AG08395 (cell line): ENCODE measurements at regions not wholly inside any gene's neighbourhood (a gene's known extent, or its start where the extent isn't known, plus 50 kb on each side); places are given as distances from the start of the nearest gene placed in this dataset.
A peak's percentile ranks its signal among the peaks of the same experiment; 100 is the strongest.
"Not testable (repeated sequence)": the region's sequence is repeated elsewhere in the genome, so short reads cannot be mapped to it uniquely, and the experiment has no call there.

Experiments used
- DNase-seq: peaks from one replicate; pipeline ENCODE4 v3.0.0; 2012; ENCODE audit warnings: mixed read lengths, low spot score

DNA sequence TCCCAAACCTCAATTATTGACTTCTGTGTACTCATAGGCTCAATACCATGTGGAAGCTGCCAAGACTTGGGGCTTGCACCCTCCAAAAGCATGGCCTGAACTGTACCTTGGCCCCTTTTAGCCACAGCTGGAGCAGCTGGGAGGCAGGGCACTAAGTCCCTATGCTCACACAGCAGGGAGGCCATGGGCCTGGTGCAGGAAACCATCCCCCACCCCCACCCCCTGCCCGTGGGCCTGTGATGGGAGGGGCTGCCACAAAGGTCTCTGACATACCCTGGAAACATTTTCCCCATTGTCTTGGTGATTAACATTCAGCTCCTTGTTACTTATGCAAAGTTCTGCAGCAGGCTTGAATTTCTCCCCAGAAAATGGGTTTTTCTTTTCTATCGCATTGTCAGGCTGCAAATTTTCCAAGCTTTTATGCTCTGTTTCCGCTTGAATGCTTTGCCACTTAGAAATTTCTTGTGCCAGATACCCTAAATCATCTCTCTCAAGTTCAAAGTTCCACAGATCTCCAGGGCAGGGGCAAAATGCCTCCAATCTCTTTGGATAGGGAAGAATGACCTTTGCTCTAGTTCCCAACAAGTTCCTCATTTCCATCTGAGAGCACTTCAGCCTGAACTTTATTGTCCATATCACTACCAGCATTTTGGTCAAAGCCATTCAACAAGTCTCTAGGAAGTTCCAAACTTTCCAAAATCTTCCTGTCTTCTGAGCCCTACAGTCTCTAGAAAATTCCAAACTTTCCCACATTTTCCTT, 141.8 kb downstream of the AHR start:
- DNase-seq = not testable (repeated sequence)

DNA sequence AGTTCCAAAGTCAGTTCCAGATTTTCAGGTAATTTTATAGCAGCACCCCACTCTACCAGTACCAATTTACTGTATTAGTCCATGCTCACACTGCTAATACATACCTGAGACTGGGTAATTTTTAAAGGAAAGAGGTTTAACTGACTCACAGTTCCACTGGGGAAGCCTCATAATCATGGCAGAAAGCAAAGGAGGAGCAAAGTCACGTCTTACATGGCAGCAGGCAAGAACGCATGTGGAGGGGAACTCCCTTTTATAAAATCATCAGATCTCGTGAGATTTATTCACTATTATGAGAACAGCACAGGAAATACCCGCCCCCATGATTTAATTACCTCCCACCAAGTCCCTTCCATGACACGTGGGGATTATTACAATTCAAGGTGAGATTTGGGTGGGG, 142.4 kb downstream of the AHR start:
- DNase-seq = no peak

DNA sequence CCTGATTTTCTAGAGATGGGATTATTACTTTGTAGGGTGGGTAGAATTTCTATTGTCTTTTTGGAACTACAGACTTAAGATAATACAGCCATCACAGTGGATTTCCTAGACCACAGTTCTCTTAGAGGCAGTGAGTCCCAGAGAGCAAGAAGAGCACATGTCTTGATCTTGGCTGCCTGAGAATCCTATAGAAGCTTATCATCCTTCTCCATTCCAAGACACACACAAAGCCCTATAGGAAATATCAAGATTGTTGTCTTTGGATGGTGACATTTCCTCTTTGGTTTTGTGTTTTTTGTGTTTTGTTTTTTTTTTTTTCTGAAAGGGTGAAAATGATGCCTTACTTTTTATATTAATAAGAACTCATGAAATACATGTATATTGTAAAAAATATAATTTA, 143.1 kb downstream of the AHR start:
- DNase-seq = no peak

DNA sequence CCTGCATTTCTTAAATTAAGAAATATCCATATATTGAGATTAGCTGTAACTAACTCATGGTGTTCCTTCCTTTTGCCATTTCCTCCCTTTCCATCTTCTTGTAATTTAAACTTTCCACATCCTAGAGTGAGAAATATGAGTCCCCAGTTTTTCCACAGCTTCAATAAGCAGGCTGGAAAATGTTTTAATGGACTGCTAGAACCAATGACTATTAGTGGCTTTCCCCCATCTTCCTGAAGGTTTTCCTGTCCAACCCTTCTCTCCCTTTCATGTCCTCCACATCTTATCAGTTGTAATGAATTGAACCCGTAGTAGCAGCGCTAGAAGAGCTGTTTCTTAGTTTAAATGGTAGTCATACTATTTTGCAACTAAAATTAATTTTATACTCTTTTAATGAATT, 145.7 kb downstream of the AHR start:
- DNase-seq = no peak

DNA sequence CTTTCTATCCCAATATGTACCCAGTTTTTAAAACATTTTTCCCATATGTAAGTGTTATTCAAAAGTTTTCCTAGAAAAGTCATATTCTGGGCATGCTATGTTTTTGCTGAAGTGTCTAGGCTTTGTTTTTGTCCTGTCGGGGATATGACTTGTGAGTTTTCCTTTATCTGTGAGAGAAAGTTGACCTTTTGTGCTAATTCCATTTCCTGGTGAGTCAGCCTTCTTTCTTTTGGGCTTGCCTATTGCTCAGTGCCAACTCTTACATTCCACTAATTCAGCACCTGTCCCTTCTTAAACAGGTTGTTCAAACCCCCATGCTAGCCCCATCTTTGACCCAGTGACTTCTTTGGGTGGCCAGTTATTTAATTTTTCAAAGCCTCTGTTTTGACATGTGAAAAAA, 146.2 kb downstream of the AHR start:
- no peak for DNase-seq

DNA sequence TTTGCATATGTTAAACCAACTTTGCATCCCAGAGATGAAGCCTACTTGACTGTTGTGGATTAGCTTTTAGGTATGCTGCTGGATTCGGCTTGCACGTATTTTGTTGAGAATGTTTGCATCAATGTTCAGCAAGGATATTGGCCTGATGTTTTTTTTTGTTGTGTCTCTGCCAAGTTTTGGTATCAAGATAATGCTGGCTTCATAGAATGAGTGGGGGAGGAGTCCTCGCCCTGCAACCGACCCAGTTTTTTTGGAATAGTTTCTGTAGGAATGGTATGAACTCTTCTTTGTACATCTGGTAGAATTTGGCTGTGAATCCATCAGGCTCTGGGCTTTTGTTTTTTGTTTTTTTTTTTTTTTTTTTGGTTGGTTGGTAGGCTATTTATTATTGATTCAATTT, 147.9 kb downstream of the AHR start:
- no peak for DNase-seq

DNA sequence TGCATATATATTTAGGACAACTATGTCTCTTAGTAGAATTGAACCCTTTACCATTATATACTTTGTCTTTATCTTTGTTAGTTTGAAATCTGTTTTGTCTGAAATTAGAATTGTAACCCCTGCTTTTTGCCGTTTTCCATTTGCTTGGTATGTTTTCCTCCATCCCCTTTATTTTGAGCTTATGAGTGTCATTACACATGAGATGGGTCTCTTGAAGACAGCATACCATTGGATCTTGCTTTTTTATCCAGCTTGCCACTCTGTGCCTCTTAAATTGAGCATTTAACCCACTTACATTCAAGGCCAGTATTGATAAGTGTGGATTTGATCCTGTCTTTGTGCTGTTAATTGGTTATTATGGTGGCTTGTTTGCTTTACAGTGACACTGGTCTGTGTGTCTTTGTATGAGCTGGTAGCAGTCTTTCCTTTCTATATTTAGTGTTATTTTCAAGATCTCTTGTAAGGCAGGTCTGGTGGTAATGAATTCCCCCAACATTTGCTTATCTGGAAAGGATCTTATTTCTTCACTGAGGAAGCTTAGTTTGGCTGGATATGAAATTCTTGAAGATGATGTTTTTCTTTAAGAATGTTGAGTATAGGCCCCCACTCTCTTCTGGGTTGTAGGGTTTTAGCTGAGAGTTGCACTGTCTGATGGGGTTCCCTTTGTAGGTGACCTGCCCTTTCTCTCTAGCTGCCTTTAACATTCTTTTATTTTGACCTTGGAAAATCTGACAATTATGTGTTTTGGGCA, 149.5 kb downstream of the AHR start:
- DNase-seq = no peak

DNA sequence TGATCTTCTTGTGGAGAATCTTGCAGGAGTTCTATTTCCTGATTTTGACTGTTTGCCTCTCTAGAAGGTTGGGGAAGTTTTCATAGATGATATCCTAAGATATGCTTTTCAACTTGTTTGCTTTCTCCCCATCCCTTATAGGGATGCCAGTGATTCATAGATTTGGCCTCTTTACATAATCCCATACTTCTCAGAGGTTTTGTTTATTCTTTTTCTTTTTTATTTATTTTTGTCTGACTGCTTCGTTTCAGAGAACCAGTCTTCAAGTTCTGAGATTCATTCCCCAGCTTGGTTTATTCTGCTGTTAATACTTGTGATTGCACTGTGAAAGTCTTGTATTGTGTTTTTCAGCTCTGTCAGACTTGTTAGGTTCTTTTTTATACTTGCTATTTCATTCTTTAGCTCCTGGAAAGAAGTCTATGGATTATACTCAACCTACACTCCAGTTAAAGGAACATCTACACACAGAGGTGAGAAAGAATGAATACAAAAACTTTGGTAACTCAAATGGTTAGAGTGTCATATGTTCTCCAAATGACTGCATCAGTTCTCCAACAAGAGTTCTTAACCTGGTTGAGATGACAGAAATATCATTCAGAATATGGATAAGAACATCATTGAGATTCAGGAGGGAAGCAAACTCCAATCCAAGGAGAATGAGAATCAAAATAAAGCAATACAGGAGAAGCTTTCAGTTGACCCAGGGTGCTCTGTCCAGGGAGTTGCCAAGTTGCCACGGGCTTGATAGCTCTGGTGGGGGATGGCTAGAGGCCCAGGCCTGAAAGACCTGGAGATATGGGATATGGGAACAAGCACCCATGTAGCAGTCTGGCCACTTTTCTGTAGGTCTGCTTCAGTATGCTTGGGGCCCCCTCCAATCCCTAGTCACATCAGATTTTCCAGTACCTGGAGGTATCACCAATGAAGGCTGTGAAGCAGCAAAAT, 150.3 kb downstream of the AHR start:
- DNase-seq = no peak

DNA sequence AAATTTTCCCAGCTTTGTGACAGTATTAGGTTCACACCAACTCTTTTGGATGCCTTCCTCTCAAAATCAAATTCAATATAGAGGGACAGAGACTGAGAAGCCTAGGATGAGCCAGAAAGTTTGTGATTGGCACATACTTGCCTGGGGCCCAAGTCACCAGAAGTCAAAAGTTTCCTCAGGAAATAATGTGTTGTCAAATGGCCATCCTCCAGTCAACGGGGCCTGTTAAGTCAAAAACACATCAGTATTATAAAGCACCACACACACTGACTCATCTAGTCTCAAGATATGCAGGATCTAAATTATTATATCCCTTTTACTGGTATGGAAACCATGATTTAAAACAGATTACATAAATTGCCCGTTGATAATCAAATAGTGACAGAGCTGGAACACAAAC, 158.1 kb downstream of the AHR start:
- peak; percentile 6 for DNase-seq

DNA sequence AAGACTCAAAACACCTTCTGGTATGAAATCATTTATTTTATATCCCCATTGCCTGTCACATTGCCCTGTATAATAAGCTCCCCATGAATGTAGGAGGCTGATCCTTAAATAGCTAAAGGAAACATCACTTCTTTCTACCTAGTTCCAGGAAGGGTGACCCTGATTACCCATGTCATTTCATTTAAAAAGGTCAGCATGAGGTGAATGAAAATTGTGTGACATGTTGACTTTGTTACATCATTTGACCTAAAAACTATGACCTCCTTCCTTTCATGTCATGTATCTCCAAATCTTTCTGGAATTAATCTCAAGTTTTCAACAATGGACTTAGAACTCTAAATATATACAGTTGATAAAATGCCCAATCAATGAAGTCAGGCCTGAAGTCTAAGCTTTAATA, 161.5 kb downstream of the AHR start:
- no peak for DNase-seq

DNA sequence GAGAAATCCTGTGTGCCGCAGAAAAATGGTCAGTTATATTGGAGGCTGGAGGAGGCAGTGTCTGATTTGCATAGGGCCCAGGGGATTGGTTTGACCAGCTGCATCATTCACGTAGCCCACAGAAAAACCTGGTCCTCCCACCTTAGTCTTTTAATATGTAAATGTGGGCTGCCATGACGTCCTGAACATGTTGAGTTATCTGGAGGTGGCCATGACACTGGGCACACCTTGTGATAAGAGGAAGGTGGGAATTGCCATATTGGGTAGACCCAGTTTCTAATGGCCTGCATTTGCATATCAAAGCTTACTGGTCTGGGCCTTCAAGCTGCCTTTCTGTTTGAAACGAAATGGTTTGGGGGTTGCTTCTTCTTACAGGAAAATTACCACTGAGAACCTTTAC, 162.2 kb downstream of the AHR start:
- no peak for DNase-seq

DNA sequence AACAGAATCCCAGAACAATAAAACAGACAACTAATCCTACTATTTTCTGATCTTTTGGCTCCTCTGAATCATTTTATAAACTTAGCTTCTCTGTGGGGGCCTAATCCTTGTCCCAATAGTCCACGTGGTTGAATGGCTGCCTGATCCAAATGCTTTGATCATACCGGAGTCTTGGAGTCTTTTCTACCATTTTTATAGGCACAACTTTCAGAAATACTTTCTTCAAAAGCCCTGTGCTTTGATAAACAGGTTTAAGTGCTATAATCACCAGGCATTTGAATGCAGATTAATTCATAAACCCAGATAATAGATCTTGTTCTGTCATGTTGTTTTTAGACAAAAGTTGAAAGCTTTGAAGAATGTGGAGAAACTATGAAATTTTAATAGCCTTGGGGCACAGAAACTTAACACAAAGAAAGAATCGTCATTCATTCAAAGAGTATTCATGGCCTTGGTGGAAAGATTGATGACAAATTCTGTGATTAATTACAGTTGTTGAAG, 163.7 kb downstream of the AHR start:
- no peak for DNase-seq

DNA sequence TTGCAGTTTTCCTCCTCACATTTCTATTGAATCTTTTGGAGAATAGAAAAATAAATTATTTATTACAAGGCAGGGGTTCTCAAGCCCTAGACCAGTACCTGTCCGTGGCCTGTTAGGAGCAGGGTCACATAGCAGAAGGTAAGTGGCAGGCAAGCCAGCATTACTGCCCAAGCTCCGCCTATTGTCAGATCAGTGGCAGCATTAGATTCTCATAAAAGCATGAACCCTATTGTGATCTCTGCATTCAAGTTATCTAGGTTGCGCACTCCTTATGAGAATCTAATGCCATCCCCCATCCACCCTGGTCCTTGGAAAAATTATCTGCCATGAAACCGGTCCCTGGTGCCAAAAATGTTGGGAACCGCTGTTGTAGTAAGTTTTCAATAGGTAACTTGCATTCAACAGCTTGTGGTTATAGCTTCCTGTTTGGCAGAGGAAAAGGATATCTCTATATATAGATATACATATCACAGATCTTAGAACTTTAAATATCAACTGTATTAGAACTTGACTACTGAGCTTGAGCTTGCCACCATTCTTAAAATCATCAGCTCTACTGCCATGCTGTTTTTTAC, 165.1 kb downstream of the AHR start:
- no peak for DNase-seq

DNA sequence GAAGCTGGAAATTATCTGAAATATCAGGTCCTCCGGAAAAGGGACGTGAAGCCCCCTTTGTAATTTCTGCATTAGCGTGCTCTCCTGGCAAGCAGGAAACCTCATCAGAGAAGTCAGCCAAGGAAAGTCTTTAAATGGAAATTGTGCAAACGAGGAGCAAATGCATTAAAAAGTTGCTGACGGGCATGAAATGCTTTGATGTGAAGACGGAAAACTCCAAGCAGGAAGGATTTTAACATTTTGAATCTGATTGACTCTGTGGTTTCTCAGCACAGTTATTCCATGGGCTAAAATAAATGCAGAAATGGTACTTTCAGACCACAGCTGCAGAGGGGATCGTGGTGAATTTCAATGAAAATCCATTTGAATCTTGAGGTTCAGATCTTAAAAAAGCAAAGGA, 167.8 kb downstream of the AHR start:
- no peak for DNase-seq

DNA sequence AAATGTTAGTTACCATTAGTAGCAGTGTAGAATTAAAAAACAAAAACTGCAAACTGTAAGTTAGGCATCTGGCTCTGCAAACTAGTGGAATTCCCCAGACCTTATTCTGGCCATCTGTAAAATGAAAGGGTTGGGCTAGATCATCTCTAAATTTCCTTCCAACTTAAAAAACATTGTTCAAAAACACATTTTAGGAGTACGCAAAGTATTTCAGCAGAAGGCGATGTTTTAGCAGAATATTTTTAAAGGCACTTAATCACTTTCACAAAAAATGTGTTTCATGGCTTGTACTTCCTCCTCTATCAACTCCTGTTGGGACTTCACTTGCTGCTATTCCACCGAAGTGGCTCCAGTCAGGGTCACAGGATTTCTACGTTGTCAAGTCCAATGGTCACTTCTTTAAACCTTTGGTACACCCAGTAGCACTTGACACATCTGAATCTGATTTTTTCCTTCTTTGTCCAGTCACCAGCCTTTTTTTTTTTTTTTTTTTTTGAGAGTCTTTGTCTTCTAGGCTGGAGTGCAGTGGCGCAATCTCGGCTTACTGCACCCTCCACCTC, 169.0 kb downstream of the AHR start:
- peak; percentile 18 for DNase-seq

DNA sequence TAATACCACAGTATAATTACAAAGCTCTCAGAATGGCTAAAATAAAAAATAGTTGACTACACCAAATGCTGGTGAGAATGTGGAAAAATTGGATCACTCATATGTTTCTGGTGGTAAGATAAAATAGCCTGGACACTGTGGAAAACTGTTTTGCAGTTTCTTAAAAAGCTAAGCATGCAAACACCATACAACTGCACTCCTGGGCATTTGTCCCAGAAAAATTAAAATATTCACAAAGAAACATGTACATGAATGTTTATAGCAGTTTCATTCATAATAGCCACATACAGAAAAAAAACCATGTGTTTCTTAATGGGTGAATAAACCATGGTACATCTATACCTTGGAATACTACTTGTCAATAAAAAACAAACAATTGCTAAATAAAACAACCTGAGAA, 172.9 kb downstream of the AHR start:
- DNase-seq = no peak

DNA sequence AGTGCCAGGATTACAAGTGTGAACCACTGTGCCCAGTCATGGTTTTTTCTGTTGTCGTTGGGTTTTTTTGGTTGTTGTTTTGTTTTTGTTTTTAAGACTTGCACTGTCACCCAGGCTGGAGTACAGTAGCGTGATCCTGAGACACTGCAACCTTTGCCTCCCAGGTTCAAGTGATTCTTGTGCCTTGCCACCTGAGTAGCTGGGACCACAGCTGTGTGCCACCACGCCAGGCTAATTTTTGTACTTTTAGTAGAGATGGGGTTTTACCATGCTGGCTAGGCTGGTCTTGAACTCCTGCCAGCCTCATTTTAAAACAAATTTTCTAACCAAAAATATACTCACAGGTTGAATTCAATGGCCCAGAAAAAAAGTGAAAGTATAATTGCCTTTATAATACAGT, 174.1 kb downstream of the AHR start:
- no peak for DNase-seq

DNA sequence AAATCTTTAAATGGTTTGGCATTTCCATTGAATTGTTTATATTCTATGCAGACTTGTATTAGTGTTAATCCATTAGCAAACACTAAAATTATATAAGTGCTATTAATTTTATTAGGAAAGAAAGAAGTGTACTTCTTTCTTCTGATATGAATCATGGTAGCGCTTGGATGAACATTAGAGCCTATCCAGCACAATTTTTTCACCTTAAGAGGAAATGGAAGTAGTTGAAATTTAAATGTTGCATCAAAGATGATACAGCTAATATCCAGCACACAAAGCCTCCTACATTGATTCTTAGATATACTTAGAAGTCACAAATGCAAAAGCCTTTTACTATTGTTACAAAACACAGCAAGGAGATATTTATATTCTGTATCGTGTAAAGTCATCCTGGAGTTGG, 174.5 kb downstream of the AHR start:
- DNase-seq = no peak

DNA sequence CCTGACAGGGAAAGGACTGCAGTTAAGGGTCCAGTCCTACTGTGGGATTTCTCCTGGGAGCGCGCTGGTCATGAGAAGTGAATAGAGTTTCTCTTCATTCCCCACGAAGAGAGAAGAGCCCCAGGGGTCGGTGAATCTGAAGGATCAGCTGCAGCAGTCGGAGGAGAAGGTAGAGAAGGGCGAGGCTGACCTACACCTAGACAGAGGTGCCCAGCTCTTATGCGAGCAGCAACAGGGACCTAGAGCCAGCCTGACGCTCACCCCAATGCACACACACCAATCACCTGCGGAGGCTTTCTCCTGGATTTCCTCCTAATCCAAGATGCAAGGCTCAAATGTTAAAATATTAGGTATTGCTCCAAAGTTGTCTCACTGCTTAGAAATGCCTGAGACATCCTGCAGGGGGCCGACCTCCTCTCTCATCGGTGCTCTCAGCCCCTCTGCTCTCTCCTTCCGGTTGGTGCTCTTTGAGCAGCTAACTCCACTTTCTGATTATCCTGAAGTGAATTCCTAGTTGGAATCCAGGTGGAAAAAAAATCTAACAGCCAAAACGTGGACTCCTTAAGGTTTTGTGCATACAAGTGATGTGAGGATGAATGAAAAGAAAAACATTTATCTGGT, 176.4 kb downstream of the AHR start:
- DNase-seq = no peak

DNA sequence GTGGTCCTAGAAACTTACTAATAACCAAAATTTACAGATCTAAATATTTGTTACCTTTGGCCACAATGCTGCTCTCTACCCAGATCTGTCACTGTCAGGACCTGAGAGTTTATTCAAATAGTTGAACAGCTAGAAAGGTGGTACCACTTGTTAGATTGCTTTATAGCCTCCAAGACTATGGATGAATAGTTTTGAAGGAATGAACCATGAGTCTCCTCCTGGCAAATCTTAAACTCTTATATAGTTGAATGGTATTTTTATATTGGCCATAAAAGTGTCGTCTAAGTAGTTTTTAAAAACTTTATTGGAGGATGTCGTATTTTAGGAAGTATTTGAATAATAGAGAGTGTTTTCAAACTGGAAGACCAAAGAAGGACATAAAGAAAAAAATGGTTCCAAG, 178.7 kb downstream of the AHR start:
- DNase-seq = no peak

DNA sequence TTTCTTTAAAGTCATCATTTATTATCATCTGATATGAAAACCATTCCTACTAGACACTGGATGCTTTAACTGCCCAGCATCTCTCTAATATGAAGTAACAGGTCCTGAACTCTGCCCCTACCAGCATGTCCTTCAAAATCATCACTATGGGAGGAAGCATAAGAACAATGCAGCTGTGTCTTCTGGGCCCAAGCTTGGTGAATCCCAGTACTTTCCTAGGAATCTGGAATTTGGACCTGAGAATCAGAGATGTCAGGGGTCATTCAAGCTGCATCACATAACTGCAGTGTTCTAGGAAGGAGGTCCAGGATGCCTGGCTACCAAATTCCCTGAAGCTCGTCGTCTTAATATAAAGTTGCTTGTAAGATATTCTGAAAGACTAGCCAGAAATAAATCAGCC, 182.7 kb downstream of the AHR start:
- DNase-seq = no peak
